Fibroblast of lung (primary cell): ENCODE measurements at regions not wholly inside any gene's neighbourhood (a gene's known extent, or its start where the extent isn't known, plus 50 kb on each side); places are given as distances from the start of the nearest gene placed in this dataset.

Experiments used
- EZH2 ChIP-seq: IDR thresholded peaks from 2 replicates; pipeline ENCODE4 v1.5.1; 2012; ENCODE audit warnings: low read length, control low read depth, mild to moderate bottlenecking; ENCODE audit errors: missing control alignments
- TF ChIP-seq, protein P1 (sequence below), 2 donors: IDR thresholded peaks in 1 of 2; conservative IDR thresholded peaks in 1 of 2; 1 replicate in 1 of 2; 2 replicates in 1 of 2; pipeline ENCODE4 v1.5.1; 2011 to 2012; ENCODE audit warnings: low read length in 2 of 2, control low read depth in 1 of 2, inconsistent platforms in 1 of 2, low read depth in 1 of 2, mild to moderate bottlenecking in 1 of 2

- TF ChIP-seq EZH2, result no peak
- TF ChIP-seq, protein P1, sequence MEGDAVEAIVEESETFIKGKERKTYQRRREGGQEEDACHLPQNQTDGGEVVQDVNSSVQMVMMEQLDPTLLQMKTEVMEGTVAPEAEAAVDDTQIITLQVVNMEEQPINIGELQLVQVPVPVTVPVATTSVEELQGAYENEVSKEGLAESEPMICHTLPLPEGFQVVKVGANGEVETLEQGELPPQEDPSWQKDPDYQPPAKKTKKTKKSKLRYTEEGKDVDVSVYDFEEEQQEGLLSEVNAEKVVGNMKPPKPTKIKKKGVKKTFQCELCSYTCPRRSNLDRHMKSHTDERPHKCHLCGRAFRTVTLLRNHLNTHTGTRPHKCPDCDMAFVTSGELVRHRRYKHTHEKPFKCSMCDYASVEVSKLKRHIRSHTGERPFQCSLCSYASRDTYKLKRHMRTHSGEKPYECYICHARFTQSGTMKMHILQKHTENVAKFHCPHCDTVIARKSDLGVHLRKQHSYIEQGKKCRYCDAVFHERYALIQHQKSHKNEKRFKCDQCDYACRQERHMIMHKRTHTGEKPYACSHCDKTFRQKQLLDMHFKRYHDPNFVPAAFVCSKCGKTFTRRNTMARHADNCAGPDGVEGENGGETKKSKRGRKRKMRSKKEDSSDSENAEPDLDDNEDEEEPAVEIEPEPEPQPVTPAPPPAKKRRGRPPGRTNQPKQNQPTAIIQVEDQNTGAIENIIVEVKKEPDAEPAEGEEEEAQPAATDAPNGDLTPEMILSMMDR (conservative IDR thresholded peaks at IDR 0.05 in 1 of 2, IDR thresholded peaks at IDR 0.05 in 1 of 2; ENCODE audit: low read depth in 1 of 2, low read length in 2 of 2), result no peak
Measured at GRCh38 chr7:32679192-32679591, 183.9 kb downstream of the AVL9 start.
